KG1 (cell line): ENCODE measurements at regions not wholly inside any gene's neighbourhood (a gene's known extent, or its start where the extent isn't known, plus 50 kb on each side); places are given as distances from the start of the nearest gene placed in this dataset.
"Not testable (repeated sequence)": the region's sequence is repeated elsewhere in the genome, so short reads cannot be mapped to it uniquely, and the experiment has no call there.

Source experiments
- DNase-seq: peaks from one replicate; lab custom pipeline; 2025; lab: John Stamatoyannopoulos, UW

- peak; percentile 16 for DNase-seq
Measured at GRCh38 chr16:27639561-27640276, 89.8 kb downstream of the KATNIP start.

GRCh38 chr16:27640277-27640600 lies 90.3 kb downstream of the KATNIP start:
- DNase-seq, result no peak

GRCh38 chr16:27641260-27641659 lies 91.3 kb downstream of the KATNIP start:
- DNase-seq, result no peak

GRCh38 chr16:27641734-27642415 lies 91.9 kb downstream of the KATNIP start:
- not testable (repeated sequence) for DNase-seq

GRCh38 chr16:27642756-27643155 lies 92.8 kb downstream of the KATNIP start:
- no peak for DNase-seq

- DNase-seq, result no peak
Measured at GRCh38 chr16:27644165-27644564, 94.2 kb downstream of the KATNIP start.

- DNase-seq, result no peak
Measured at GRCh38 chr16:27645396-27645795, 95.5 kb downstream of the KATNIP start.

- no peak for DNase-seq
Measured at GRCh38 chr16:27646806-27647205, 96.9 kb downstream of the KATNIP start.

GRCh38 chr16:27649021-27649420 lies 99.1 kb downstream of the KATNIP start:
- no peak for DNase-seq

GRCh38 chr16:27650073-27650701 lies 100.2 kb downstream of the KATNIP start:
- DNase-seq, result no peak

GRCh38 chr16:27651301-27651700 lies 101.4 kb downstream of the KATNIP start:
- DNase-seq, result no peak

- DNase-seq, result no peak
Measured at GRCh38 chr16:27657811-27658210, 107.9 kb downstream of the KATNIP start.

- no peak for DNase-seq
Measured at GRCh38 chr16:27660507-27660906, 110.6 kb downstream of the KATNIP start.

- not testable (repeated sequence) for DNase-seq
Measured at GRCh38 chr16:27663235-27663634, 113.3 kb downstream of the KATNIP start.

- DNase-seq, result no peak
Measured at GRCh38 chr16:27665881-27666280, 115.9 kb downstream of the KATNIP start.

GRCh38 chr16:27670071-27670810 lies 120.3 kb downstream of the KATNIP start:
- no peak for DNase-seq

GRCh38 chr16:27671410-27671809 lies 121.5 kb downstream of the KATNIP start:
- DNase-seq, result no peak

- no peak for DNase-seq
Measured at GRCh38 chr16:27676839-27677238, 126.9 kb downstream of the KATNIP start.

GRCh38 chr16:27677263-27677662 lies 127.3 kb downstream of the KATNIP start:
- DNase-seq, result no peak

- no peak for DNase-seq
Measured at GRCh38 chr16:27678955-27679354, 129.0 kb downstream of the KATNIP start.

GRCh38 chr16:27679899-27680298 lies 130.0 kb downstream of the KATNIP start:
- no peak for DNase-seq

- DNase-seq, result no peak
Measured at GRCh38 chr16:27681681-27682080, 131.7 kb downstream of the KATNIP start.

GRCh38 chr16:27684047-27684446 lies 134.1 kb downstream of the KATNIP start:
- no peak for DNase-seq
